Heart left ventricle (tissue), 13 donors: ENCODE measurements at regions not wholly inside any gene's neighbourhood (a gene's known extent, or its start where the extent isn't known, plus 50 kb on each side); places are given as distances from the start of the nearest gene placed in this dataset.

ENCODE experiments used
- POLR2A ChIP-seq, 2 donors: fragments of 450-650 bp; IDR thresholded peaks; one replicate each; pipeline ENCODE4 v1.6.1; 2017; ENCODE audit warnings: antibody characterized with exemption in 2 of 2, mild to moderate bottlenecking in 2 of 2, moderate library complexity in 2 of 2
- TF ChIP-seq, protein P1 (sequence below), 12 donors: fragments of 200-600 bp; sonication (generic) in 4 of 12; IDR thresholded peaks; one replicate each; pipeline versions ENCODE4 v1.5.0 to v1.8.0; 2018 to 2022; ENCODE audit warnings: antibody characterized with exemption in 12 of 12, mild to moderate bottlenecking in 5 of 12
- donor health status: ischemic (EF 13 %, LVEDD 7.1; RV severe dilation, severe dysfunction).
- donor health status: DM: no; HTN: yes; CAD: no.
- donor health status: DM: no; HTN: no; CAD: no.
- donor health status: ischemic (EF 25% LVEDD 6.9; RV normal size, moderate dysfunction).
- donor health status: ischemic (EF 25% LVEDD 5.7; RV mildly dilated, moderate dysfunction).
- donor health status: ischemic (EF 35%, LVEDD 5.7; RV mildly dilated, moderate dysfunction).
- donor health status: nonischemic (EF 11% LVEDD 7.7; RV severe dilation, severe dysfunction).
- donor health status: DM: yes; HTN: yes; CAD: no.
- donor health status: PGD.
- donor health status: ischemic (EF 29% LVEDD 5.4; RV normal size, mild dysfunction).
- donor health status: nonischemic (EF 23%, LVEDD 6.1; RV moderate dilation, normal function).

DNA sequence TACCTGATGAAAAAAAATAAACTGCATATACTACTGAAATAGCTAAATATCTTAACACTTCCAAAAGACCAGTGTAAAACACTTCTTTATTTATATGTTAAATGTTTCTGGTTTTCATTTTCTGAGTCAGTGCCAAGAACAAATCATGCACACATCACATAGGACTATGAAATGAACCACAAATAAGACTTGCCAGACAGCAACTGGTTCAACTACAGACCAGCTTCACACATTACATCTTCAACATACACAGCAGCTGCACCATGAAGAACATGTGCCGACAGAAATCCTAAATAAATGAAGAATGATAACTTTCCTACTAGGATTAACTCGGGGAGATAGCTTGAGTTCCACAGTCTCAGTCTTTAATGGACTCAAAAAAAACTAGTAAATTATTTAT lies 168.3 kb upstream of the STXBP5 start:
- TF ChIP-seq, protein P1, sequence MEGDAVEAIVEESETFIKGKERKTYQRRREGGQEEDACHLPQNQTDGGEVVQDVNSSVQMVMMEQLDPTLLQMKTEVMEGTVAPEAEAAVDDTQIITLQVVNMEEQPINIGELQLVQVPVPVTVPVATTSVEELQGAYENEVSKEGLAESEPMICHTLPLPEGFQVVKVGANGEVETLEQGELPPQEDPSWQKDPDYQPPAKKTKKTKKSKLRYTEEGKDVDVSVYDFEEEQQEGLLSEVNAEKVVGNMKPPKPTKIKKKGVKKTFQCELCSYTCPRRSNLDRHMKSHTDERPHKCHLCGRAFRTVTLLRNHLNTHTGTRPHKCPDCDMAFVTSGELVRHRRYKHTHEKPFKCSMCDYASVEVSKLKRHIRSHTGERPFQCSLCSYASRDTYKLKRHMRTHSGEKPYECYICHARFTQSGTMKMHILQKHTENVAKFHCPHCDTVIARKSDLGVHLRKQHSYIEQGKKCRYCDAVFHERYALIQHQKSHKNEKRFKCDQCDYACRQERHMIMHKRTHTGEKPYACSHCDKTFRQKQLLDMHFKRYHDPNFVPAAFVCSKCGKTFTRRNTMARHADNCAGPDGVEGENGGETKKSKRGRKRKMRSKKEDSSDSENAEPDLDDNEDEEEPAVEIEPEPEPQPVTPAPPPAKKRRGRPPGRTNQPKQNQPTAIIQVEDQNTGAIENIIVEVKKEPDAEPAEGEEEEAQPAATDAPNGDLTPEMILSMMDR (IDR thresholded peaks at IDR 0.05) = no peak
- no peak for TF ChIP-seq POLR2A (IDR thresholded peaks at IDR 0.05)
